ENCODE measurements at regions not wholly inside any gene's neighbourhood (a gene's known extent, or its start where the extent isn't known, plus 50 kb on each side); places are given as distances from the start of the nearest gene placed in this dataset.

DNA sequence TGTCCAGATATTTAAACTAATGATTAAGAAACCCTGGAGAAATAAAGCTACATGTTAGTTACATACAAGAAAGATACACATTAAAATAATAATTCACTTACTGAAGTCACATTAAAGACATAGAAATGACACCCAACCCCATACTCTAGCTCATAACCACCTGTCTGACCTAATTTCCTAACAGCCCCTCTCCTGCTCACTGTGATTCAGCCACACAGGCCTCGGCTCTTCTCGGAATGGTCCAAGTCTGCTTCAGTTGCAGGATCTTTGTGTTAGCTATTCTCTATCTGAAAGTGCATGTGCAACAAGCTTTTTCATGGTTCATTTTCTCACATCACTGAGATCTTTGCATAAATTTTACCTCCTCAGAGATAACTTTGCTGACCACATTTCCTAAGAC lies 209.8 kb downstream of the TM2D1 start:
- no peak for TF ChIP-seq POLR2AphosphoS5 (IDR thresholded peaks at IDR 0.05)
- no peak for TF ChIP-seq POLR2A (IDR thresholded peaks at IDR 0.05)
- TF ChIP-seq, protein P1, sequence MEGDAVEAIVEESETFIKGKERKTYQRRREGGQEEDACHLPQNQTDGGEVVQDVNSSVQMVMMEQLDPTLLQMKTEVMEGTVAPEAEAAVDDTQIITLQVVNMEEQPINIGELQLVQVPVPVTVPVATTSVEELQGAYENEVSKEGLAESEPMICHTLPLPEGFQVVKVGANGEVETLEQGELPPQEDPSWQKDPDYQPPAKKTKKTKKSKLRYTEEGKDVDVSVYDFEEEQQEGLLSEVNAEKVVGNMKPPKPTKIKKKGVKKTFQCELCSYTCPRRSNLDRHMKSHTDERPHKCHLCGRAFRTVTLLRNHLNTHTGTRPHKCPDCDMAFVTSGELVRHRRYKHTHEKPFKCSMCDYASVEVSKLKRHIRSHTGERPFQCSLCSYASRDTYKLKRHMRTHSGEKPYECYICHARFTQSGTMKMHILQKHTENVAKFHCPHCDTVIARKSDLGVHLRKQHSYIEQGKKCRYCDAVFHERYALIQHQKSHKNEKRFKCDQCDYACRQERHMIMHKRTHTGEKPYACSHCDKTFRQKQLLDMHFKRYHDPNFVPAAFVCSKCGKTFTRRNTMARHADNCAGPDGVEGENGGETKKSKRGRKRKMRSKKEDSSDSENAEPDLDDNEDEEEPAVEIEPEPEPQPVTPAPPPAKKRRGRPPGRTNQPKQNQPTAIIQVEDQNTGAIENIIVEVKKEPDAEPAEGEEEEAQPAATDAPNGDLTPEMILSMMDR (IDR thresholded peaks at IDR 0.05): no peak
- no peak for TF ChIP-seq EP300 (IDR thresholded peaks at IDR 0.05)

Measured in sigmoid colon (tissue), 4 donors.